ENCODE measurements at regions not wholly inside any gene's neighbourhood (a gene's known extent, or its start where the extent isn't known, plus 50 kb on each side); places are given as distances from the start of the nearest gene placed in this dataset.

- POLR2A ChIA-PET: no interaction called here
- Mint-ChIP-seq H3K9me3 (ENCODE audit: insufficient read depth) (no peaks in the 10 kb centered on the region), H3K27me3 (peaks cover 4% of the 10 kb centered on the region), H3K4me1 (no peaks in the 10 kb centered on the region), H3K27ac (no peak overlapping the region), H3K4me3 (no peak overlapping the region)
- Histone ChIP-seq H3K79me2 (ENCODE audit: control insufficient read depth, insufficient read depth, low read length) (no peaks in the 10 kb centered on the region), H4K20me1 (ENCODE audit: control insufficient read depth, insufficient read depth, low read length, poor library complexity, severe bottlenecking) (no peaks in the 10 kb centered on the region), H3K27me3 (replicated peaks in 1 of 4; ENCODE audit: control extremely low read depth in 1 of 4, control insufficient read depth in 3 of 4, insufficient read depth in 4 of 4, low read length in 3 of 4) (no peaks in the 10 kb centered on the region), H3K9ac (ENCODE audit: low read length) (no peak overlapping the region), H3K36me3 (replicated peaks in 1 of 2; ENCODE audit: control extremely low read depth in 1 of 2, control insufficient read depth in 1 of 2, extremely low read depth in 1 of 2, insufficient read depth in 2 of 2, low read length in 1 of 2) (no peaks in the 10 kb centered on the region), H2AFZ (ENCODE audit: insufficient read depth, low read depth, low read length, poor library complexity, severe bottlenecking) (no peak overlapping the region), H3K9me3 (ENCODE audit: control extremely low read depth in 1 of 3, control insufficient read depth in 2 of 3, insufficient read depth in 1 of 3, low read length in 2 of 3) (no peaks in the 10 kb centered on the region), H3K4me3 (ENCODE audit: control extremely low read depth in 1 of 5, extremely low read depth in 1 of 5, insufficient read depth in 1 of 5, low read depth in 2 of 5, low read length in 4 of 5) (no peak overlapping the region), H3K27ac (ENCODE audit: low read length in 2 of 2) (no peak overlapping the region), H3K4me1 (ENCODE audit: control insufficient read depth in 2 of 2, insufficient read depth in 2 of 2, low read length in 2 of 2) (no peaks in the 10 kb centered on the region), H3K4me2 (replicated peaks; ENCODE audit: low read depth, low read length, poor library complexity, severe bottlenecking) (no peak overlapping the region)
- no peak for ATAC-seq (ENCODE audit: low read depth)
- no peak for DNase-seq
- WGBS (ENCODE audit: insufficient coverage): 94% methylated on average over 5 of the region's 5 CpGs
- CTCF ChIA-PET: no interaction called here
- no peak for TF ChIP-seq EZH2 (IDR thresholded peaks at IDR 0.05; ENCODE audit: borderline replicate concordance, insufficient read depth, low read depth, low read length, poor library complexity, severe bottlenecking)
- TF ChIP-seq CTCF (IDR thresholded peaks at IDR 0.05): no peak
- intact Hi-C loops (cut with micrococcal nuclease): no loop called here
Measured at GRCh38 chr9:85487872-85488271, 253.9 kb downstream of the AGTPBP1 start.

- H3K79me2 ChIP-seq (ENCODE audit: control insufficient read depth, insufficient read depth, low read length): no peaks in the 10 kb centered on the region
- H3K9me3 Mint-ChIP-seq (ENCODE audit: insufficient read depth): no peaks in the 10 kb centered on the region
- H2AFZ ChIP-seq (ENCODE audit: insufficient read depth, low read depth, low read length, poor library complexity, severe bottlenecking): no peak overlapping the region
- TF ChIP-seq CTCF (IDR thresholded peaks at IDR 0.05) (no peak), EZH2 (IDR thresholded peaks at IDR 0.05; ENCODE audit: borderline replicate concordance, insufficient read depth, low read depth, low read length, poor library complexity, severe bottlenecking) (no peak)
- peaks cover 16% of the 10 kb centered on the region for H3K27me3 Mint-ChIP-seq
- no peak overlapping the region for H3K27ac ChIP-seq (ENCODE audit: low read length in 2 of 2)
- H3K4me3 ChIP-seq (ENCODE audit: control extremely low read depth in 1 of 5, extremely low read depth in 1 of 5, insufficient read depth in 1 of 5, low read depth in 2 of 5, low read length in 4 of 5): no peak overlapping the region
- H3K27me3 ChIP-seq (replicated peaks in 1 of 4; ENCODE audit: control extremely low read depth in 1 of 4, control insufficient read depth in 3 of 4, insufficient read depth in 4 of 4, low read length in 3 of 4): no peaks in the 10 kb centered on the region
- WGBS (ENCODE audit: insufficient coverage): 88% methylated on average over 2 of the region's 2 CpGs
- no peak for DNase-seq
- ChIA-PET POLR2A (no interaction called here), CTCF (no interaction called here)
- no peaks in the 10 kb centered on the region for H3K4me1 ChIP-seq (ENCODE audit: control insufficient read depth in 2 of 2, insufficient read depth in 2 of 2, low read length in 2 of 2)
- no peak overlapping the region for H3K4me3 Mint-ChIP-seq
- no peaks in the 10 kb centered on the region for H3K36me3 ChIP-seq (replicated peaks in 1 of 2; ENCODE audit: control extremely low read depth in 1 of 2, control insufficient read depth in 1 of 2, extremely low read depth in 1 of 2, insufficient read depth in 2 of 2, low read length in 1 of 2)
- no peaks in the 10 kb centered on the region for H3K4me1 Mint-ChIP-seq
- no peaks in the 10 kb centered on the region for H4K20me1 ChIP-seq (ENCODE audit: control insufficient read depth, insufficient read depth, low read length, poor library complexity, severe bottlenecking)
- intact Hi-C loops (cut with micrococcal nuclease): no loop called here
- H3K4me2 ChIP-seq (replicated peaks; ENCODE audit: low read depth, low read length, poor library complexity, severe bottlenecking): no peak overlapping the region
- no peaks in the 10 kb centered on the region for H3K9me3 ChIP-seq (ENCODE audit: control extremely low read depth in 1 of 3, control insufficient read depth in 2 of 3, insufficient read depth in 1 of 3, low read length in 2 of 3)
- no peak for ATAC-seq (ENCODE audit: low read depth)
- H3K27ac Mint-ChIP-seq: no peak overlapping the region
- H3K9ac ChIP-seq (ENCODE audit: low read length): no peak overlapping the region
Measured at GRCh38 chr9:85484235-85484634, 257.5 kb downstream of the AGTPBP1 start.

Data from B cell (primary cell).